Glutamatergic neuron (in vitro differentiated cells): ENCODE measurements at regions not wholly inside any gene's neighbourhood (a gene's known extent, or its start where the extent isn't known, plus 50 kb on each side); places are given as distances from the start of the nearest gene placed in this dataset.

ENCODE experiments used
- DNase-seq: peaks from one replicate; pipeline ENCODE4 v3.0.0; 2022
- H3K27ac Mint-ChIP-seq: one replicate; pipeline ENCODE4 v1.8.0; 2020; ENCODE audit warnings: mild to moderate bottlenecking, mixed read lengths, inconsistent platforms; ENCODE audit not compliant: unreplicated experiment
- H3K27me3 Mint-ChIP-seq: one replicate; pipeline ENCODE4 v1.8.0; 2020; ENCODE audit warnings: mild to moderate bottlenecking, moderate library complexity, mixed read lengths, inconsistent platforms; ENCODE audit not compliant: unreplicated experiment
- H3K36me3 Mint-ChIP-seq: one replicate; pipeline ENCODE4 v1.8.0; 2020; ENCODE audit warnings: mild to moderate bottlenecking, mixed read lengths, inconsistent platforms; ENCODE audit not compliant: unreplicated experiment
- H3K4me1 Mint-ChIP-seq: one replicate; pipeline ENCODE4 v1.8.0; 2020; ENCODE audit warnings: mild to moderate bottlenecking, low read depth, mixed read lengths, inconsistent platforms; ENCODE audit not compliant: unreplicated experiment
- H3K4me3 Mint-ChIP-seq: one replicate; pipeline ENCODE4 v1.8.0; 2020; ENCODE audit warnings: mild to moderate bottlenecking, mixed read lengths, inconsistent platforms; ENCODE audit not compliant: unreplicated experiment
- H3K9me3 Mint-ChIP-seq: one replicate; pipeline ENCODE4 v1.8.0; 2020; ENCODE audit warnings: mild to moderate bottlenecking, moderate library complexity, mixed read lengths, inconsistent platforms; ENCODE audit not compliant: unreplicated experiment
- TF ChIP-seq, protein P1 (sequence below): fragments of 200-600 bp; sonication (generic); IDR thresholded peaks from one replicate; pipeline ENCODE4 v1.5.0; 2021; ENCODE audit not compliant: partially characterized antibody, unreplicated experiment

DNA sequence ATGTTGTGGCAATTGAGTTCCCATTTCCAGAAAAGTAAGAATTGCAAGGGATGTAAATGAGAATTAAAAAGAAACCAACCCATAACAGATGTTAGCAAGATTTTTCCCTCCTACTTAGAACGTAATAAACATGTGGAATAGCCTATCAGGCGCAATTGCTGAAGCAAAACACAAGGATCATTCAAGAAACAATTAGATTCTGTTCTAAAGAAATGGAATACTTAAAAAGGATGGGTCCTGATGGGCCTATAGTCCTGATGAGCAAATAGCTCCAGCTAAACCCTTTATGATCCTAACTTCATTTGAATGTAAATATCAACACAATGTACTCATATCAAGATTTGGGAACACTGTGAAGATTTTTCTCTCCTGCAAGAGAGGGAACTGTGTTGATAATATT is 771.0 kb upstream of the CDH7 start:
- TF ChIP-seq, protein P1, sequence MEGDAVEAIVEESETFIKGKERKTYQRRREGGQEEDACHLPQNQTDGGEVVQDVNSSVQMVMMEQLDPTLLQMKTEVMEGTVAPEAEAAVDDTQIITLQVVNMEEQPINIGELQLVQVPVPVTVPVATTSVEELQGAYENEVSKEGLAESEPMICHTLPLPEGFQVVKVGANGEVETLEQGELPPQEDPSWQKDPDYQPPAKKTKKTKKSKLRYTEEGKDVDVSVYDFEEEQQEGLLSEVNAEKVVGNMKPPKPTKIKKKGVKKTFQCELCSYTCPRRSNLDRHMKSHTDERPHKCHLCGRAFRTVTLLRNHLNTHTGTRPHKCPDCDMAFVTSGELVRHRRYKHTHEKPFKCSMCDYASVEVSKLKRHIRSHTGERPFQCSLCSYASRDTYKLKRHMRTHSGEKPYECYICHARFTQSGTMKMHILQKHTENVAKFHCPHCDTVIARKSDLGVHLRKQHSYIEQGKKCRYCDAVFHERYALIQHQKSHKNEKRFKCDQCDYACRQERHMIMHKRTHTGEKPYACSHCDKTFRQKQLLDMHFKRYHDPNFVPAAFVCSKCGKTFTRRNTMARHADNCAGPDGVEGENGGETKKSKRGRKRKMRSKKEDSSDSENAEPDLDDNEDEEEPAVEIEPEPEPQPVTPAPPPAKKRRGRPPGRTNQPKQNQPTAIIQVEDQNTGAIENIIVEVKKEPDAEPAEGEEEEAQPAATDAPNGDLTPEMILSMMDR, result no peak
- Mint-ChIP-seq H3K27me3 (no peaks in the 10 kb centered on the region), H3K27ac (no peak overlapping the region), H3K4me3 (no peak overlapping the region), H3K4me1 (no peaks in the 10 kb centered on the region), H3K36me3 (no peaks in the 10 kb centered on the region), H3K9me3 (no peaks in the 10 kb centered on the region)
- no peak for DNase-seq

DNA sequence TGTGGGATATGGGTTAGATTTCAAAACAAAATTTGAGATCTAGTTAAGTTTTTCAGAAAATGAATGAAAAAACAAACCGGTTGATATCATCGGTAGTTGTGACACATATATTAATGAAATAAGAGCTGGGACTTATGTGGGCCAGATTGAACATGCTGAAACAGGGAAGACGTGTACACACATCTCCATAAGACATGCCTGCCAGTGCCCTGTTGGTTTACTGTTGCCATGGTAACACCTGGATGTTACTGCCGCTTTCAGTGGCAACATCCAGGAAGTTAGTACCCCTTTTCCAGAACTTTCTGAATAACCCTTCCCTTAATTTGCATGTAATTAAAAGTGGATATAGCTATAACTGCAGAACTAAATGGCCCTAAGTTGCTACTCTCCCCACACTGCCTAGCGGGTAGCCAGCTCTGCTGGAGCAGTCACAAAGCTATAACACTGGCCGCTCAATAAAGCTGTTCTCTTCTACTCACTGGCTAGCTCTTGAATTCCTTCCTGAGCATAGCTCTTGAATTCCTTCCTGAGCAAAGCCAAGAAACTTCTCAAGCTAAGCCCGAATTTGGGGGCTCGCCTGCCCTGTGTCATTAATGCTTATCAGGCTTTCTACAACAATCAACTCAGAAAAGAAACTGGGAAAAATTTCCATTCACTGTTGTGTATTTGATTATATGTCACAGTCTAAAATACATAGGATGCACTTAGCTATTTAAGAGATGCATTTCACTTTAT is 776.3 kb upstream of the CDH7 start:
- Mint-ChIP-seq H3K27ac (no peak overlapping the region), H3K9me3 (no peaks in the 10 kb centered on the region), H3K4me3 (no peak overlapping the region), H3K36me3 (no peaks in the 10 kb centered on the region), H3K4me1 (peaks cover 7% of the 10 kb centered on the region), H3K27me3 (no peaks in the 10 kb centered on the region)
- no peak for DNase-seq
- TF ChIP-seq, protein P1, result no peak

DNA sequence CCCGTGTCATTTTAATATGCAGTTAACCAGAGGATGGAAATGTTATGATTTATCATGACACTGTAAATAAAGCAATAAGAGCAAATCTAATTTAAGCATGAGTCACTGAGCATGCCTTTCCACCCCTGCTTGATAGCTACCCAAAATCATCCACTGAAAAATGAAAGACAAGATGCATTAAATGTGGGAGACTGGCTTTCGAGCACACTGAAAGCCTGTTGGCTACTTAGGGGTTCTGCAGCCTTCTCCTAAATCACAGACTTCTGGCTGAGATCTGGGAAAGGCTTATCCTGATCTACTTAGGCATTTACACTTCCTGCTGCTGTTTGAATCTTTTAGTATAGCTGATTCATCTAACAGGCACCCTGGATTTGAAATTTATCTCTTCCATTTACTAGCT is 778.3 kb upstream of the CDH7 start:
- H3K27ac Mint-ChIP-seq, result no peak overlapping the region
- no peaks in the 10 kb centered on the region for H3K27me3 Mint-ChIP-seq
- H3K9me3 Mint-ChIP-seq, result no peaks in the 10 kb centered on the region
- H3K4me1 Mint-ChIP-seq, result peaks cover 7% of the 10 kb centered on the region
- H3K36me3 Mint-ChIP-seq, result no peaks in the 10 kb centered on the region
- DNase-seq, result no peak
- TF ChIP-seq, protein P1, result no peak
- H3K4me3 Mint-ChIP-seq, result no peak overlapping the region

DNA sequence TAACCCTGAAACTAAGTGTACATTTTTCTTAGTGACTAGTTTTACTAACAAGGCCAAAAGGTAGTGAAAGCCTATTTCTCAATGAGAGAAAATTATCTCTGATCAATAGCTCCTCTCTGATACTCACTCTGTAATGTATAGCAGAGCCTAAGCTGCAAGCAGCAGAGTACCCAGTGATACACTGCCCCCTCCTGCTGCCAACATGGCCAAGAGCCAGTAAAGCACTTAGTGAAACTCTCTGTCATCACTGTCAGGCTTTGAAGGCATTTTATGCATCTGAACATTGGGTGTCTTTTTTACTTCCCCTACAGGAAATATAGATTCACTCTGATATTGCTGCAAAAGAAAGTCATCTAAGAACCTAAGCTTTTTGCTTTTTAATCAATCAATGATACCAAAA is 784.1 kb upstream of the CDH7 start:
- H3K4me3 Mint-ChIP-seq, result no peak overlapping the region

DNA sequence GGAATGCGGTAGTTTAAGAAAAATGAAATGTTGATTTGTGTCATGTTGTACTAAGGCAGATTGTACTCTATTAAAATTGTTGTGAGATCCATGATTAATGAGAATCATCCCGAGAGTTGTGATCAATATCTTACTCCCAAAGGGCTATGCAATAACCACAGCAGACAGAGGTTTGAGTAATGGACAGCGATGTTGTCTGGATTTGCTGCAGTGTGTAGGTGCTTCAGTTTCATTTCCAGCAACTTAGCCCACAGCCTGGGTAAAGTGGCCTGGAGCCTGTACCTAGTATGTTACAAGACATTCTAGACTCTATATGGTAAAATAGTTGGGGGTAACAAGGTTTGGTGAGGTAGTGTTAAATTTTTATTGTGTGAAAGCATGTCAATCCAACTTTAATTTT is 794.3 kb upstream of the CDH7 start:
- H3K36me3 Mint-ChIP-seq, result no peaks in the 10 kb centered on the region
- DNase-seq, result no peak
- no peak overlapping the region for H3K4me3 Mint-ChIP-seq
- H3K27ac Mint-ChIP-seq, result peak overlapping the region; percentile 17
- no peaks in the 10 kb centered on the region for H3K27me3 Mint-ChIP-seq
- H3K9me3 Mint-ChIP-seq, result no peaks in the 10 kb centered on the region
- H3K4me1 Mint-ChIP-seq, result peaks cover 12% of the 10 kb centered on the region
- TF ChIP-seq, protein P1, result no peak

More for the DNA sequence above, 784.1 kb upstream of the CDH7 start:
- Mint-ChIP-seq H3K9me3 (no peaks in the 10 kb centered on the region), H3K27me3 (no peaks in the 10 kb centered on the region), H3K27ac (no peak overlapping the region), H3K36me3 (no peaks in the 10 kb centered on the region), H3K4me1 (peaks cover 8% of the 10 kb centered on the region)
- TF ChIP-seq, protein P1, result no peak
- DNase-seq, result peak; percentile 51
